ENCODE measurements at regions not wholly inside any gene's neighbourhood (a gene's known extent, or its start where the extent isn't known, plus 50 kb on each side); places are given as distances from the start of the nearest gene placed in this dataset.

GRCh38 chr3:98954791-98955604, 53.5 kb upstream of the DCBLD2 start:
- DNase-seq, result peak; percentile 68

DNA sequence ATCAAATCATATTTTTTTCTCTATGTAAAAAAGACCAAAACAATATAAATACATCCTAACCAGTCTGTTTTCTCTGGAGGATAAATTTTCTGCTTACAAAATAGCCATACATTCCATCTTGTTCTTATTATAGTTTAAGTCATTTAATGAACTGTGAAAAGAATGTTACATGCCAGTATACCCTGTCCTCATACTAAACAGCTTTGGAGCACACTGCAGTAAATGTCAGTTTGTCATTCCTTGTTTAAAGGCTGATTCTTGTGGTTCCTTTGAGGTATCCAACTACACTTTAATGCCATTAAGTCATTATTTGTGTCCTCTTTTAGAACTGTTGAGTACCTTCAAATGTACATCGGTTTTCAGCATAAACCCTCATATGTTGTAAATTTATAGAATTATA, 52.7 kb upstream of the DCBLD2 start:
- peak; percentile 78 for DNase-seq

- DNase-seq, result no peak
Measured at GRCh38 chr3:98952404-98952803, 50.9 kb upstream of the DCBLD2 start.
